ENCODE measurements at regions not wholly inside any gene's neighbourhood (a gene's known extent, or its start where the extent isn't known, plus 50 kb on each side); places are given as distances from the start of the nearest gene placed in this dataset.

DNA sequence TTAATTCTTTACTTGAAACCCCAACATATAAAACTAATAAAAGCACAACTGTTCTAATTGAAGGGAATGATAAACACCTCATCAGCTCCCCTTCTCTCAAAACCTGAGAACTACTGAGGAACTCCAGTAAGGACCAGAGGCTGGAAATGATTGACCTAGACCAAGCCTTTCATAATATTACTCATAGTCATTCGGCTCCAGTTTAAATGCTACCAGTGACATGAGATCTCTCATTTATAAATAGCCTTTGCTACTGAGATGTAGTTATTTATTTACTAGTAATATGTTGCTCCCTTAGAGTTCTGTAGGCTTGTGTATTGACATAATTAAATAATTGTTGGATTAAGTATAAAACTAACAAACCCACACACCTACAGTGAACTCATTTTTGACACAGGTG, 209.8 kb upstream of the PRMT6 start:
- no peak for DNase-seq

DNA sequence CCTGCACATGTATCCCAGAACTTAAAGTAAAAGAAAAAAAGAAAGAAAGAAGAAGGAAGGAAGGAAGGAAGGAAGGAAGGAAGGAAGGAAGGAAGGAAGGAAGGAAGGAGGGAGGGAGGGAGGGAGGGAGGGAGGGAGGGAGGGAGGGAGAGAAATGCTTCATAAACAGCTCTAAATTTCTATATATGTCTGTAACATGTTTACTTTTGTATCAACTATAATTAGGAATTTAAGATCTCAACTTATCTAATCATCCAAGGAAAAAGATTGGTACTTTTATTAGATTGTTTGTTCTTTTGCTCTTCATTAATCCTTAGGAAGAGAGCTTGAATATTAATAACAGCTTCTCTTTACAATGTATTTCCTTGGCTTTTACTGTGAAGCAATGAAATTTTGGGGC, 195.4 kb upstream of the PRMT6 start:
- DNase-seq = no peak

DNA sequence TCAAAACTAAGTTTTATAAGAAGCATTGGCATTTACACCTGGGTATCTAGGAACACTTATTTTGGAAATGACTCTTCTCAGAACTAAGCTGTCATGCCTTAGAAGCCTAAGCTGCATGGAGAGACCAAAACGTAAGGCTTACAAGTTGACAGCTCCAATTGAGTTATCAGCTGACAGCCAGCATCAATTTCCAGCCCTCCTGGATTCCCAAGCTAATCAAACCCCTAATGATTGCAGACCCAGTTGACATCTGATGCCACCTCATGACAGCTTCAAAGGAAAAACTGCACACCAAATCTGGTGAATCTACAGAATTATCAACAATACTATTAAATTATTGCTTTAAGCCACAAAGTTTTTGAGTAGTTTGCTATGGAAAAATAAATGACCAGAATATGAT, 187.6 kb upstream of the PRMT6 start:
- DNase-seq = no peak

DNA sequence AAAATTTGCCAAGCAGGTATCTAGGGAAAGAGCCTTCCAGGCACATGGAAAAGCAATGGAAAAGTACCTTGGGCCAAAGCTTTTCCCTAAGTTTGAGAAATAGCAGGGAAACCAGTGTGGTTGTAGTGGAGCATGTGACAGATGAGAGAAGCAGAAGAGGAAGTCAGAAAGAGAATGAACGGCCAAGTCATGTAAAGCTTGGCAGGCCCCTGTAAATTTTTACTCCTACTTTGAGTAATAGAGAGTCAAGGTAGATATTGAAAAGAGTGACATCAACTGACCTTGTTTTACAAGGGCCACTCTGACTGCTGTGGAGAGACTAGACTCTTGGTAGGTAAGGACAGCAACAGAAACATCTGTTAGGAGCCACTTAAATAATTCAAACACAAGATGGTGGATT, 180.9 kb upstream of the PRMT6 start:
- DNase-seq = no peak

DNA sequence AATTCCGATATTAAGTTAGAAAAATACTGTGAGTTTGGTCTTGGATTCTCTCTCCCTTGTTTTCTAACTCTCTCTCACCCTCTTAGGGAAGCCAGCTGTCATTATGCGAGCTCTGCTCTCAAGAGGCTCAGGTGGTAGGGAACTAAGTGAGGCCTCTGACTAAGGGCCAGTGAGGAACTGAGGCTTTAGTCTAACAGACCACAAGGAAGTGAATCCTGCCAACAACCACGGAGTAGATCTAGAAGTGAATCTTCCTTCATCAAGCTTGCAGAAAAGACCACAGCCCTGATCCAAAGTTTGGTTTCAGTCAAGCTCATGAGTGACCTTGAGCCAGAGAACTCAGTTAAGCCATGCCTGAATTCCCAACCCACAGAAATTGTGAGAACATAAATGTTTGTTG, 180.1 kb upstream of the PRMT6 start:
- no peak for DNase-seq

DNA sequence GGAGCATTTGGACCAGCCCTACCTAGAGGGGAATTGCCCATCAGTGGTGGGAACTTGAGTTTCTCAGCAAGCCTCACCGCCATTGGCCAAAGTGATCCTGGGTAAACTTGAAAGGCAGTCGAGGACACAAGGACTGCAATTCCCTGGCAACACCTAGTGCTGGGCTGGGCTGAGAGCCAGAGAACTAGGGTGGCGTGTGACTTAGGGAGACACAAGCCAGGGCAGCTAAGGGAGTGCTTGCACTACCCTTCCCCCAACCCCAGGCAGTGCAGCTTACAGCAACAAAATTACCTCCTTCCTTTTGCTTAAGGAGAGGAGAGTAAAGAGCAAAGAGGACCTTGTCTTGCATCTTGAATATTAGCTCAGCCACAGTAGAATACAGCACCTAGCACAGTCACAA, 176.9 kb upstream of the PRMT6 start:
- no peak for DNase-seq

DNA sequence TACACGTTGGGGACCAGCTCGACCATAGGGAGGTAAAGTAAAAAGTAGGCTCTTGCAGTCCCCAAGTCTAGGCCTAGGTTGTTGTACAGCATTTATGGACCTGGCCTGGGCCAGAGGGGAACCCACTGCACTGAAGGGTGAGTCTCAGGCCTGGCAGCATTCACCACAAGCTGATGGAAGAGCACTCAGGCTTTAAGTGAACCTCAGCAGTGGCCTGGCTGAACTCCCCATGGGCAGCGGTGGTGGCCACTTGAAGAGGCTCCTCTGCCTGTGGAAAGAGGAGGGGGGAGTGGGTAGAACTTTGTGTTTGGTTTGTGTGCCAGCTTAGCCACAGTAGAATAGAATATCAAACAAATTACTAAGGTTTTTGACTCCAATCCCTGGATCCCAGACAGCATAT, 176.2 kb upstream of the PRMT6 start:
- no peak for DNase-seq

DNA sequence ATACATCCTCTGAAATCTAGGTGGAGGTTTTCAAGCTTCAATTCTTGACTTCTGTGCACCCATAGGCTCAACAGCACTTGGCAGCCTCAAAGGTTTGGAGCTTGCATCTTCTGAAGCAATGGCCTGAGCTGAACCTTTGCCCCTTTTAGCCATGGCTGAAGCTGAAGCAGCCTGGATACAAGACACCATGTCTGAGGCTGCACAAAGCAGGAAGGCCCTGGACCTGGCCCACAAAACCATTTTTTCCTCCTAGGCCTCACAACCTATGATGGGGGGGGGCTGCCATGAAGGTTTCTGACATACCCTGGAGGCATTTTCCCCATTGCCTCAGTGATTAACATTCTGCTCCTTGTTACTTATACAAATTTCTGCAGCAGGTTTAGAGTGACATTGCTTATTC, 173.3 kb upstream of the PRMT6 start:
- DNase-seq = no peak

DNA sequence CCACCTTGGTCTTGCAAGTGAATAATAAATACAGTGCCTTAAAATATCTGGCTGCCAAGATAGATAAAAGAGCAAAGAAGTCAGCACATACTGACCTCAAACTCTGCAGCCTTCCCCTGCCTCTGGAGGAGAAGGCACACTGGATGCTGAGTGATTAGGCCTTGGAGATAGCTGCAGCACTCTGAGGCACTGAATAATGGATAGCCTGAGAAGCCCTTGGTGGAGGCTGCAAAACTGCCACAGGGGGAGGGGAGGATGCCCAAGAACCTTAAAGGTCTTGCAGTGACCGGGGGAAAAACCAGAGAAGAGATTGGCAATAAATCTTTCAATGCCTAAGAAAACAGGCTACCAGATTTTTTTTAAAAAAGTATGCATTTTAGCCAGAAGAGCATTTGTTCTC, 167.4 kb upstream of the PRMT6 start:
- no peak for DNase-seq

DNA sequence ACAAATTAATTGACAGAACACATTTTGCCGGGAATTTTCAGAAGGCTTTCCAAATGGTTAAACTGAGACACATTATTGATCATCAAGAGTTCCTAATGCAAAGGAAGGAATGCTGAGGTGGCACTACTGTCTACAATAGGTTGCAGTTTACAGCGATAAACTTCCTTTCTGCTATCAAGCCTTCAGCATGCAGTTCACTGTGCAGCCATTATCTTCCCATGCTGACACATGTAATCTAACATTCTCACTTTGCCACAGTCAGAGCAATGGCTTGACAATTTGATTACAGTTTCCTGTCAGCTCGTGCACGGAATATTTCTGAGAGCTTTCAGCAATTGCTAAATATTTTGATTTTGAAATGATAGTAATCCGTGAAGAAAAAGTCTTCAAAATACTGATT, 166.9 kb upstream of the PRMT6 start:
- no peak for DNase-seq

DNA sequence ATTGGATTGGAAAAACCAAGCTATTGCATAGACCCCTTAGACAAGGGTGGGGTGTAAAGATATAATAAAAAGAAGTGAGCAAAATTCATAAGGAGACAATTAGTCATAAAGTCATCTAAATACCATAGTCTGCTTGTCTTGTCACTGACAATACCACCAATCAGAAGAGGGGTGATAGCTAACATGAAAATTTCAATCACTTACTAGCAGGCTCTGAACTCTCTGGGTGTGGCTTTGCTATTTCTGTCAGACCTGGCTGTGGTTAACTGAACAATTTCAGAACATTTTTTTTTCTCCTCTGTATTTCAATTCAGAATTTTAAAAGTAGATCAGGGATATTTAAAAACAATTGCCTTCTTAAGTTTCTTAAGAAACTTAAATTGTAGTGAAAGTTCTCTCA, 158.5 kb upstream of the PRMT6 start:
- DNase-seq = no peak

DNA sequence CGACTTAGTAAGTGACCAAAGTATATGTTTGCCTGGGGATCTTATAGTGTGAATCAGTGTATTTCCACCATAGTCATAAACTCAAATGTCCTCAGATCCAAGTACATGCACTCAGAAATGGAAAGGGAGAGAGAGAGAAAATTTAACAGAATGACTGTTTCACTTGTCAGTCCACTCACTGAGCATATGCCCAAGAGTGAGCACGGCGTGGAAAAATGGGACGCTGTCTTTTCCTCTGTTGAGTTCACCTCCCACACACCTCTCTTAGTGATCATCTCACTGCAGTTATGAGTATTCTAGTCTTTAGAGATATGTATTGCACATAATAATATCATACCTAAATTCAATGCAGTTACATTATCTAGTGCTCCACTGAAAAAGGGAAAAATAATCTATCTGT, 156.8 kb upstream of the PRMT6 start:
- DNase-seq = no peak

DNA sequence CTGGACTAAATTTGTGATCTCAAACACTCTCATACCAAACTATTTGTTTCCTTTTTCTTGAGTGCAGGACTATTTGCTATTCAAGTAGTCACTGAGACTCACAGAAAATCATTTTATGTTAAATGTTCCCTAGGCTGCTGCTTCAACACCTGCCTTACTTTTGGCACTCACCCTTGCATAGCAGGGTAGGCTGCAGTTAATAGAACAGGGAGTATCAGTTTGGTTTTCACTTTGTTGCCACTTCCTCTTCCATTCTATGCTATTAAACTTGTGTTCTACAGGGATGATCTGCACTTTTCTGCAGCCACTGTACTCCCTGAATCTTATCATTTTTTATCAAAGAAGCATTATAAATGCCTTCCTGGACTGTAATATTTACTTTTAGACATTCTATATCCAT, 148.7 kb upstream of the PRMT6 start:
- DNase-seq = no peak

DNA sequence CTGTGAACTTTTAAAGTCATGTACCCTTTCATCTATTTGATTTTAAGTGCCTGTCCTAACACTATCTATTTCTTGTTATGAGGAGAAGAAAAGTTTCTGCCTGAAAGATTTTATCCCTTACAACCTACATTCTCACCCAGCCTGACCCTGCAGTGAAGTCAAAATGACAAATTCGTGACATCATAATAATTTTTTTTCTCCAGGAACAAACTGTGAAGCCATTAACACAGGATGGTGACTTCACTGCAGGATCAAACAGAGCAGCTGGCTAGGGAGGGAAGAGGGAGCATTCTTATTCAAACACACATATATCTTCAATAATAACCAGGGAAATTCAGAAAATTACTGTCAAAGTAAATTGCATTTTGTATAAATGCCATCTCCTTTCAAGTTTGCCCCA, 147.8 kb upstream of the PRMT6 start:
- DNase-seq = no peak

DNA sequence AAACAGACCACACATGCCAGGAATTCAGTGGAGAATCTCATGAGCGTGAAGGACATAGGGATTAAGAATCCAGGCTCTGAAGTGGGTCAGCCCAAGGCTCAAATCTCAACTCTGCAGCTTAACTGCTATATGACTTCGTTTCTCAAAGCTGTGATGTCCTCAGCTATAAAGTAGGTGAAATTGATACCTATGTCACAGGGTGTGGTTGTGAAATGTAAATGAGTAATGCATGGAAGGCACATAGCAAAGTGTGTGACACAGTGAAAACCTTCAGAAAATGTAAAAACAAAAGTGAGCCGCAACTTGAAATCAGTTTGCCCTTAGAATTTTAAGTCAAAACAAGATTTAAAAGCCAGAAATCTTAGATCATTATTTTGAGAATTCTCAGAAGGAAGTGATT, 145.7 kb upstream of the PRMT6 start:
- no peak for DNase-seq

DNA sequence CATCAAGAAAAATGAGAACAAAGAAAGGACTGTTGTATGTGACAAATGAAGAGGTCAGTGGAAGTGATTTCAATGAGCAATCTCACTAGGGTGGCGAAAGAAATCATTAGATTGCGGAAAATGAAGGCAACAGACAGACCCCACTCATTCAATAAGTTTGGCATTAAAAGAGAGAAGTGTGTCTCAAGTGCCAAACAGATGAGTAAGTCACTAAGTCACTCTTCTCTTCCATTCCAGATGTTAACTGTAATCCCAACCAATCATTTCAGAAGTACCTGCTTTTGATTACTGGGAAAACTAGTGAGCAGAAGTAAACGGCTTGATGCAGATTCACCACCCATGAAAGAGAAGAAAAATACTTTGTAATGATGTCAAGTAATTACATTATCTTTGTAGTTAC, 144.3 kb upstream of the PRMT6 start:
- no peak for DNase-seq

DNA sequence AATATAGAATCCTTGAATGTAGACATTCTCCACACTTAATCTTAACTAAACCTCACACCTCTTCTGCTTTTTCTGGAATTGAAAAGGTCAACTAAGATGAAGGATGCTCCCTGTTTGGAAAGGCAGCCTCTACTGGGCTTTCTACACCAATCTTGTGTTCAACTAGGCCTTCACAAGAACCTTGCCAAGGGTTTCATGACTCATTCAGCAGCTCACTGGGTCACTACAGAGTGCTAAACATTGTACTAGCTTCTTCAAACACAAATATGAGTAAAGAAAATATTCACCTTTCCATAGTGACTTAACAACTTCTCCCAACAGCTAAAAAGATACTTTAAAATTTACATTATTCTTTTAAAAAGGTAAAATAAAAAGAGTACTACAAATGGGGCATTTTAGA, 135.3 kb upstream of the PRMT6 start:
- DNase-seq = no peak

DNA sequence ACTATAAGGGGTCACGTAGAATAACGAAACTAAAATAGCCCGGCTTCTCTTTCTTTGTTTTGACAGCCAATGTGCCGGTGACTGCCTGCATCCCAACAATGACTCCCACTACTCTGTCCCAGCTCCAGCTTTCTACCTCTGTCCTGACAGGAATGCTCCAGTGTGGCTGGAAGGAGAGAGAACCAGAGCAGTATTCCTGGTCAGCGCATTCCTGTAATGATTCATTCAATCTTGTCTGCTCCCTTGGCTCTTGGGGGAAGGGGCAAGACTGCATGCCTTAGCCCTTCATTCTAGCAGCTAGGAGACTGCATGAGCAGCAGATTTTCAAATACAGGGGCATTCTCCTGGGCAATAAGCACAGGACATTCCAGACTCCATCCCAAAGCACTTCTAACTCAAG, 132.1 kb upstream of the PRMT6 start:
- DNase-seq = no peak

DNA sequence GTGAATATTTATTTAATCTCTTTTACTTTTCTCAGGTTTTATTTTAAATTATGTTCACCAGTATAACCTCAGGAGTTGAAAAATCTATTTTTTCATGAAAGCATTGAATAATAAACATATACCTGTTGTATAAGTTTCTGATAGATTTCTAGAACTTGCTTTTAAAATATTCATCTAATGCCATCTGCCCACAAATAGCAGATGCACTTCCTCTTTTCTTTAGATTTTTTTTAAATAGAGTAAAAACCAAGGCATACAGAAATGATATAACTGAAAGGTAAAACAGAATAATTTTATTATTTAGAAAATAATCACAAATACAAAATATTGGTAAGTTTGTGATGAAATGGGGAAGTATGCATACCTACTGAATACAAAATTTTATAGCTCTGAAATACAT, 130.7 kb upstream of the PRMT6 start:
- no peak for DNase-seq

DNA sequence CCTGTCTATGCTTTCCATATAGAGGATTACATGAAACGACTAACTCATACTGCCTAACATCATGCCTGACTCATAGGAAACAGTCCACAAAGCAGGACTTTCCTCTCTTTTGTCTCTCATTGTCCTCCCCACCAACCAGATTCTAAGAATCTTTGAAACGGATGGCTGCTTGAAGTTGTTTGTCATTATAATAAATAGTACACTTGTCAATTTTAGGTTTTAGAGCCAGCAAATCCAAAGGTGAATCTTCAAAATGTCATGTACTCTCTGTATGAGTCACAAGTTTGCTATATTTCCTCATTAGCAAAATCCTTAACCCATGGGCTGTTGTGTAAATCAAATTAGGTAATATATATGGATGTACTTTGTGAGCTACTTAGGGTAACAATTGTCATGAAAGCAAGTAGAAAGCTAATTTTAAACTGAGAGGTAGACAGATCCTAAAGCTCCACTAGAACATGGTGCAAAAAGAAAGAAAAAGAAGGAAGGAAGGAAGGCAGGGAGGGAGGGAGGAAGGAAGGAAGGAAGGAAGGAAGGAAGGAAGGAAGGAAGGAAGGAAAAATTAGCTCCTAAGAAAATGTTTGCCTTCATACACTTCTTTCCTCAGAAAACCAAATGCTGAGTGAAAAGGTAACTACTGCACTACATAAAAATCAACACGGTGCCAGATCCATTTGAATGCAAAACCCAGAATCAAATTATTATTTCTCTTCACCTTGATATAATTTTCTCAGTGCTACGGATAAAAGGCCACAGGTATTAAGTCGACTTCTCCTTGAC, 129.5 kb upstream of the PRMT6 start:
- DNase-seq = no peak

DNA sequence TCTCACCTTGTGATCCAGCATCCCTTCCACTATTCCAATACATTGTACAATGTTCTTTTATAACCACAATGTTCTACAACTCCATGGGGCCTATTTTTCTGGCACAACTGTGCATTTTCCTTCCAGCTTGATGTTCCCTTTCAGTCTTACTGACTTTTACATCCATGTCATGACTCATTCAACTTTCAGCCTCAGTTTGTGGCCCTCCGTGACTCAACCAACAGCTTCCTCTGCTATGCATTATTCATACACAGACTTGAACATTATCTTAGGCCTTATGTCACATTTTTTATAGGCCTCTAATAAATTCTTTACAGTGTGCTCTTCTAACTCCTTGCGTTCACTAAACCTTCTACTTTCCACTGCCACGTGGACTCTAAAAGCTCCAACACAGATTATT, 119.4 kb upstream of the PRMT6 start:
- DNase-seq = no peak

DNA sequence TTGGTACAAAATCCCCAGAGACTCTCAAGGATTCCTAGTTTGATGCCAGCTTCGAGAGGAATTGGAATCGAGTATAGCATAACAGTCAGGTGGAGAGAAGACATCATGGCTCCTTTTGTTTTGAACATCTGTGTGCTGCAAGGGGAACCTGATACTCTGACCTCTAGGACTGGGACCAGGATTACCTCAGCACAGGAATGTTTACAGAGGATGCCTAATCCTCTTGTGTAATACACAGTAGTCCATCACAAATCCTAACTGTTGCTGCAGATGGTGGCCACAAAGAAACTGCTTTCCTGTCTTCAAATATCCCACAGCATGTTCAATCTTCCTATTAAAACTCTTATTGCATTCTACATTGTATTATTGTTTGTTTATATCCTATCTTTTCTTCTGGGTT, 111.8 kb upstream of the PRMT6 start:
- no peak for DNase-seq

DNA sequence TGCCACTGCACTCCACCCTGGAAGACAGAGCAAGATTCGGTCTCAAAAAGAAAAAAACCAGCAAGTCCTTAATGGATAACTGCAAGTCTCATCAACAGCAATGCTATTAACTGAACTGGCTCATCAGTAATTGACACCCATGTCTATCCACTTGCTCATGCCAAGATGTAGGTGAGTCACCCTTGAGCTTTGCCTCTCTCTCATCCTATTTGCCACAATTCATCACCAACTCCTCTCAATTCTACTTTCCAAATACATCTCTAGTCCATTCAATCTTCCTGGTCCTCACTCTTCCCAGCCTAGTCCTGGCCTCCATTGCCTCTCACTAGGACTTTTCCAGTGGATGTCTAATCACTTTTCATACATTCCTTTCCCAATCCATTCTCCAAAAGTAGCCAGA, 103.7 kb upstream of the PRMT6 start:
- DNase-seq = no peak

DNA sequence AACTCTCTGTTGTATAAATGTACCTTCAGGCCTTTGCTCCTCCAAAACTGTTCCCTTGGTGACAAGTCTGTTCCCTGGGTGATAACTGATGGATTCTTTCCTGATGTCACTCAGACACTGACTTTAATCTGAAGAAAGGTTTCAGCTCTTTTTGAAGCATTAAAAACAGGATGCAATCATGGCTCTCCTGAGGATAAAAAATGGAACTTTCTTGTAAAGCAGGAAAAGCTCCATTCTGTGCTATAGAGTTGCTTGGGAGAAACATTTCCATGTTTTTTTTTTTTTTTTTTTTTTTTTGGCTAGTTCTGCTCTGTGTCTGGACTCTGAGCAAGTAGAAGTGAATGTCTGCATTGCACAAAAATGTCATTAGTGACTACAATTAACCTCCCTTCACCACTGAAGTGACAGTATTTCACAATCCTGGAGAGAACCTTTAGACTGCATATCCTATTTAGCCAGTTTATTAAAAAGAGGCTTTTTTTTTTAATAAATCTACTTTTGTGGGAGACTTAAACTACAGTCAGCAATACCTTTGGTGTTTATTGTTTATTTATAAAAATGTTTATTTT, 101.7 kb upstream of the PRMT6 start:
- DNase-seq = no peak

DNA sequence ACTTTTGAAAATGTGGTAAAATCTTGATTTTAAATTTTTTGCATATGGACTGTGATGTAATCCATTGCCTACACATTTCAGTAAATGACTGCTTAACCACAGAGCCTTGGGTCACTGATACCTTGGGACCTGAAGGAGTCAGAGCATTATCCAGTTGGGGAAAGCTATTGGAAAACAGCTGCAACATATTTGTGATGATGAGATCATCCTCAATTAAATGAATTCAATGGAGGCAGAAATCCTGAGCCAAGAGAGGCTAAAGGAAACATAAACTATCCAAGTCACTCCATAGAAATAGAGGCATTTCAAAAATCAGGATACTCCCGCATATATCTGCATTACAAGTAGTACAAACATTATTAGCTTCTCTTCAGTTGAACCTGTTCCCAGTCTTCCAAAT, 99.8 kb upstream of the PRMT6 start:
- DNase-seq = no peak

All from DMS 273 treated with DMSO at 0.1 percent for 48 hours (cell line).